IMR-90 (cell line): ENCODE measurements at regions not wholly inside any gene's neighbourhood (a gene's known extent, or its start where the extent isn't known, plus 50 kb on each side); places are given as distances from the start of the nearest gene placed in this dataset.

Experiments
- BHLHE40 ChIP-seq: fragments of 150-350 bp; IDR thresholded peaks from 2 replicates; pipeline ENCODE4 v1.6.1; 2016; ENCODE audit warnings: mild to moderate bottlenecking, low read depth, low read length
- CEBPB ChIP-seq: IDR thresholded peaks from 2 replicates; pipeline ENCODE4 v1.6.1; 2012; ENCODE audit warnings: low read depth, low read length, improper control_type of control experiment
- CTCF ChIP-seq: conservative IDR thresholded peaks from 2 replicates; pipeline ENCODE4 v1.5.1; 2012; ENCODE audit warnings: mild to moderate bottlenecking, low read depth, low read length, improper control_type of control experiment
- MAZ ChIP-seq: IDR thresholded peaks from 2 replicates; pipeline ENCODE4 v1.6.1; 2012; ENCODE audit warnings: low read depth, mild to moderate bottlenecking, low read length, improper control_type of control experiment, moderate library complexity, borderline replicate concordance
- MXI1 ChIP-seq: IDR thresholded peaks from 2 replicates; pipeline ENCODE4 v1.6.1; 2012; ENCODE audit warnings: low read depth, mild to moderate bottlenecking, low read length, moderate library complexity, borderline replicate concordance
- POLR2A ChIP-seq: IDR thresholded peaks from 2 replicates; pipeline ENCODE4 v1.6.1; 2012; ENCODE audit warnings: mild to moderate bottlenecking, low read depth, low read length
- SMC3 ChIP-seq: fragments of 150-350 bp; IDR thresholded peaks from 2 replicates; pipeline ENCODE4 v1.6.1; 2016; ENCODE audit warnings: low read depth, mild to moderate bottlenecking, antibody characterized with exemption, low read length, moderate library complexity
- TF ChIP-seq, protein P1 (sequence below): fragments of 150-350 bp; IDR thresholded peaks from 2 replicates; pipeline ENCODE4 v1.6.1; 2017; ENCODE audit warnings: mild to moderate bottlenecking, antibody characterized with exemption, low read length, low read depth

DNA sequence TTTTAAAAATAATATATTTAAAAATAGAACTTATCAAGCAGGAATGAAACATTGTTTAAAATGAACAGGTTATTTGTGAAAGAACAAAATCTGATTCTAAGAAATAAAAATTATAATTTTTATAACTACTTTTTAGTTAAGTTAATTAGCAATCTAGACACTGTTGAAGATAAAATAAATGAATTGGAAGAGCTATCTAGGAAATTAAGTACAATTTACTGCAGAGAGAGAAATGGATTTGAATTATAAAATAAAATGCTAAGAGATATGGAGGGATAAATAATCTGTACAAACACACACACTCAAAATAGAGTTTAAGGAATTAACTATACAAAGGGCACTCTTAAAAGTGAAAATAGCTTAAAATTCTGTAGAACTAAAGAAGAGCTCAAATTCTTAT is 1123.1 kb downstream of the PLA2G4A start:
- TF ChIP-seq POLR2A (no peak), CTCF (no peak), MXI1 (no peak), SMC3 (no peak), BHLHE40 (no peak), MAZ (no peak), CEBPB (no peak)
- TF ChIP-seq, protein P1, sequence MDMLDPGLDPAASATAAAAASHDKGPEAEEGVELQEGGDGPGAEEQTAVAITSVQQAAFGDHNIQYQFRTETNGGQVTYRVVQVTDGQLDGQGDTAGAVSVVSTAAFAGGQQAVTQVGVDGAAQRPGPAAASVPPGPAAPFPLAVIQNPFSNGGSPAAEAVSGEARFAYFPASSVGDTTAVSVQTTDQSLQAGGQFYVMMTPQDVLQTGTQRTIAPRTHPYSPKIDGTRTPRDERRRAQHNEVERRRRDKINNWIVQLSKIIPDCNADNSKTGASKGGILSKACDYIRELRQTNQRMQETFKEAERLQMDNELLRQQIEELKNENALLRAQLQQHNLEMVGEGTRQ = no peak
